AG09319 (cell line): ENCODE measurements at regions not wholly inside any gene's neighbourhood (a gene's known extent, or its start where the extent isn't known, plus 50 kb on each side); places are given as distances from the start of the nearest gene placed in this dataset.

Experiments used
- DNase-seq: peaks from one replicate; pipeline ENCODE4 v3.0.0-alpha.2; 2010; ENCODE audit warnings: low read depth; ENCODE audit errors: extremely low read depth
- CTCF ChIP-seq: IDR thresholded peaks from 2 replicates; pipeline ENCODE4 v1.5.1; 2011; ENCODE audit warnings: low read depth, mild to moderate bottlenecking, inconsistent platforms, low read length, moderate library complexity

- TF ChIP-seq CTCF = no peak
- no peak for DNase-seq
Observed at GRCh38 chr1:58931024-58931423, 147.2 kb upstream of the JUN start.

GRCh38 chr1:58931756-58932155, 147.9 kb upstream of the JUN start:
- TF ChIP-seq CTCF = no peak
- no peak for DNase-seq

- TF ChIP-seq CTCF = no peak
- DNase-seq = peak; percentile 55
Observed at GRCh38 chr1:58932859-58933598, 149.2 kb upstream of the JUN start.

- no peak for DNase-seq
- no peak for TF ChIP-seq CTCF
Observed at GRCh38 chr1:58933599-58933926, 149.7 kb upstream of the JUN start.

GRCh38 chr1:58934706-58935105, 150.9 kb upstream of the JUN start:
- no peak for TF ChIP-seq CTCF
- no peak for DNase-seq

GRCh38 chr1:58936973-58937372, 153.1 kb upstream of the JUN start:
- TF ChIP-seq CTCF = no peak
- no peak for DNase-seq

GRCh38 chr1:58939146-58939545, 155.3 kb upstream of the JUN start:
- TF ChIP-seq CTCF = no peak
- no peak for DNase-seq
